AG10803 (cell line): ENCODE measurements at regions not wholly inside any gene's neighbourhood (a gene's known extent, or its start where the extent isn't known, plus 50 kb on each side); places are given as distances from the start of the nearest gene placed in this dataset.

ENCODE experiments used
- DNase-seq: peaks from one replicate; pipeline ENCODE4 v3.0.0; 2010; ENCODE audit warnings: low read depth
- H3K4me3 ChIP-seq: 2 replicates; pipeline ENCODE4 v1.5.1; 2011; ENCODE audit warnings: mild to moderate bottlenecking, low read length, control low read depth
- TF ChIP-seq, protein P1 (sequence below): conservative IDR thresholded peaks from 2 replicates; pipeline ENCODE4 v1.5.1; 2011; ENCODE audit warnings: mild to moderate bottlenecking, low read length, control low read depth, inconsistent platforms

GRCh38 chr1:55822891-55823290, 607.7 kb upstream of the USP24 start:
- H3K4me3 ChIP-seq = no peak overlapping the region
- TF ChIP-seq, protein P1, sequence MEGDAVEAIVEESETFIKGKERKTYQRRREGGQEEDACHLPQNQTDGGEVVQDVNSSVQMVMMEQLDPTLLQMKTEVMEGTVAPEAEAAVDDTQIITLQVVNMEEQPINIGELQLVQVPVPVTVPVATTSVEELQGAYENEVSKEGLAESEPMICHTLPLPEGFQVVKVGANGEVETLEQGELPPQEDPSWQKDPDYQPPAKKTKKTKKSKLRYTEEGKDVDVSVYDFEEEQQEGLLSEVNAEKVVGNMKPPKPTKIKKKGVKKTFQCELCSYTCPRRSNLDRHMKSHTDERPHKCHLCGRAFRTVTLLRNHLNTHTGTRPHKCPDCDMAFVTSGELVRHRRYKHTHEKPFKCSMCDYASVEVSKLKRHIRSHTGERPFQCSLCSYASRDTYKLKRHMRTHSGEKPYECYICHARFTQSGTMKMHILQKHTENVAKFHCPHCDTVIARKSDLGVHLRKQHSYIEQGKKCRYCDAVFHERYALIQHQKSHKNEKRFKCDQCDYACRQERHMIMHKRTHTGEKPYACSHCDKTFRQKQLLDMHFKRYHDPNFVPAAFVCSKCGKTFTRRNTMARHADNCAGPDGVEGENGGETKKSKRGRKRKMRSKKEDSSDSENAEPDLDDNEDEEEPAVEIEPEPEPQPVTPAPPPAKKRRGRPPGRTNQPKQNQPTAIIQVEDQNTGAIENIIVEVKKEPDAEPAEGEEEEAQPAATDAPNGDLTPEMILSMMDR = no peak
- DNase-seq = no peak

- peak; percentile 22 for DNase-seq
Measured at GRCh38 chr1:55821234-55821633, 606.1 kb upstream of the USP24 start.

GRCh38 chr1:55820501-55820900, 605.3 kb upstream of the USP24 start:
- TF ChIP-seq, protein P1 = no peak
- no peak overlapping the region for H3K4me3 ChIP-seq
- no peak for DNase-seq

More at GRCh38 chr1:55821234-55821633, 606.1 kb upstream of the USP24 start:
- no peak overlapping the region for H3K4me3 ChIP-seq
- TF ChIP-seq, protein P1 = no peak

- DNase-seq = no peak
- H3K4me3 ChIP-seq = no peak overlapping the region
- TF ChIP-seq, protein P1 = no peak
Measured at GRCh38 chr1:55819011-55819410, 603.8 kb upstream of the USP24 start.

GRCh38 chr1:55816456-55817426, 601.6 kb upstream of the USP24 start:
- H3K4me3 ChIP-seq = no peak overlapping the region
- TF ChIP-seq, protein P1 = no peak
- DNase-seq = peak; percentile 31

- TF ChIP-seq, protein P1 = no peak
- H3K4me3 ChIP-seq = no peak overlapping the region
- no peak for DNase-seq
Measured at GRCh38 chr1:55815745-55816455, 600.7 kb upstream of the USP24 start.
